BLaER1 treated with 17β-estradiol and CSF1 and Interleukin-3, amounts not matched to agents 10 nM and 100 nM (cell line): ENCODE measurements at regions not wholly inside any gene's neighbourhood (a gene's known extent, or its start where the extent isn't known, plus 50 kb on each side); places are given as distances from the start of the nearest gene placed in this dataset.
A peak's percentile ranks its signal among the peaks of the same experiment; 100 is the strongest.

Source experiments
- H3K27ac ChIP-seq, 11 experiments: shearing (Covaris generic); formaldehyde crosslinking; 2 replicates each; pipeline ENCODE4 v1.8.1; 2022
- H3K27me3 ChIP-seq, 11 experiments: shearing (Covaris generic); formaldehyde crosslinking; 2 replicates each; pipeline ENCODE4 v1.8.1; 2022
- H3K36me3 ChIP-seq, 11 experiments: shearing (Covaris generic); formaldehyde crosslinking; 2 replicates each; pipeline ENCODE4 v1.8.1; 2022
- H3K4me1 ChIP-seq, 10 experiments: shearing (Covaris generic); formaldehyde crosslinking; 2 replicates each; pipeline ENCODE4 v1.8.1; 2022
- H3K4me2 ChIP-seq, 11 experiments: shearing (Covaris generic); formaldehyde crosslinking; 2 replicates each; pipeline ENCODE4 v1.8.1; 2022
- H3K4me3 ChIP-seq, 10 experiments: shearing (Covaris generic); formaldehyde crosslinking; 2 replicates each; pipeline ENCODE4 v1.8.1; 2022
- H3K9ac ChIP-seq, 11 experiments: shearing (Covaris generic); formaldehyde crosslinking; 2 replicates each; pipeline ENCODE4 v1.8.1; 2022
- H3K9me3 ChIP-seq, 11 experiments: shearing (Covaris generic); formaldehyde crosslinking; replicated peaks in 1 of 11; 2 replicates each; pipeline ENCODE4 v1.8.1; 2022
- H4K20me1 ChIP-seq, 11 experiments: shearing (Covaris generic); formaldehyde crosslinking; 2 replicates each; pipeline ENCODE4 v1.8.1; 2022
- Cebpa-rat ChIP-seq, 11 experiments: shearing (Covaris generic); IDR thresholded peaks; 2 replicates each; pipeline ENCODE4 v1.8.1; 2022

- Histone ChIP-seq H3K27me3 (peaks cover 33 to 49% (median 42%) of the 10 kb centered on the region in 11 experiments), H3K4me2 (peak overlapping the region in 1 of 11 experiments; percentile 25; a peak in 2 of 22 replicates), H3K4me3 (no peak overlapping the region), H4K20me1 (peaks cover 0 to 12% (median 0%) of the 10 kb centered on the region in 11 experiments; a peak in 4 of 22 replicates), H3K9me3 (no peaks in the 10 kb centered on the region), H3K36me3 (no peaks in the 10 kb centered on the region), H3K4me1 (peaks cover 0 to 12% (median 8%) of the 10 kb centered on the region in 10 experiments; a peak in 14 of 20 replicates), H3K27ac (no peak overlapping the region), H3K9ac (no peak overlapping the region)
- TF ChIP-seq Cebpa-rat (IDR thresholded peaks at IDR 0.05), result no peak
Measured at GRCh38 chr10:50992972-50993766, 81.1 kb upstream of the PRKG1 start.

- Histone ChIP-seq H3K4me1 (peaks cover 0 to 12% (median 8%) of the 10 kb centered on the region in 10 experiments; a peak in 14 of 20 replicates), H3K4me2 (peak overlapping the region in 1 of 11 experiments; percentile 25; a peak in 1 of 22 replicates), H3K9ac (no peak overlapping the region), H3K27me3 (peaks cover 33 to 49% (median 42%) of the 10 kb centered on the region in 11 experiments), H3K27ac (no peak overlapping the region), H4K20me1 (peaks cover 0 to 12% (median 0%) of the 10 kb centered on the region in 11 experiments; a peak in 4 of 22 replicates), H3K9me3 (no peaks in the 10 kb centered on the region), H3K4me3 (no peak overlapping the region), H3K36me3 (no peaks in the 10 kb centered on the region)
- TF ChIP-seq Cebpa-rat (IDR thresholded peaks at IDR 0.05), result no peak
Measured at GRCh38 chr10:50993771-50994251, 80.5 kb upstream of the PRKG1 start.

GRCh38 chr10:50997461-50997860 is 76.8 kb upstream of the PRKG1 start:
- Histone ChIP-seq H3K4me3 (no peak overlapping the region), H4K20me1 (peaks cover 0 to 8% (median 0%) of the 10 kb centered on the region in 11 experiments; a peak in 4 of 22 replicates), H3K4me2 (no peak overlapping the region), H3K4me1 (peaks cover 8 to 20% (median 14%) of the 10 kb centered on the region in 10 experiments; a peak in 19 of 20 replicates), H3K27ac (no peak overlapping the region), H3K36me3 (no peaks in the 10 kb centered on the region), H3K9me3 (no peaks in the 10 kb centered on the region), H3K27me3 (peaks cover 15 to 24% (median 16%) of the 10 kb centered on the region in 11 experiments), H3K9ac (no peak overlapping the region)
- TF ChIP-seq Cebpa-rat (IDR thresholded peaks at IDR 0.05), result no peak

- Histone ChIP-seq H3K9me3 (no peaks in the 10 kb centered on the region), H3K27me3 (peaks cover 0 to 7% (median 0%) of the 10 kb centered on the region in 11 experiments; a peak in 5 of 22 replicates), H3K4me1 (peaks cover 8 to 18% (median 13%) of the 10 kb centered on the region in 10 experiments; a peak in 19 of 20 replicates), H4K20me1 (no peaks in the 10 kb centered on the region), H3K9ac (no peak overlapping the region), H3K4me3 (no peak overlapping the region), H3K27ac (no peak overlapping the region), H3K4me2 (no peak overlapping the region), H3K36me3 (no peaks in the 10 kb centered on the region)
- no peak for TF ChIP-seq Cebpa-rat (IDR thresholded peaks at IDR 0.05)
Measured at GRCh38 chr10:50999163-50999562, 75.1 kb upstream of the PRKG1 start.

- Histone ChIP-seq H3K4me3 (no peak overlapping the region), H3K9me3 (no peaks in the 10 kb centered on the region), H3K27ac (peak overlapping the region in 2 of 11 experiments; percentile 25 to 28; a peak in 2 of 22 replicates), H3K4me2 (peak overlapping the region in 6 of 11 experiments; percentile 20 to 81 (median 64); a peak in 11 of 22 replicates), H3K27me3 (no peaks in the 10 kb centered on the region), H4K20me1 (no peaks in the 10 kb centered on the region), H3K9ac (no peak overlapping the region), H3K36me3 (no peaks in the 10 kb centered on the region), H3K4me1 (peaks cover 8 to 18% (median 13%) of the 10 kb centered on the region in 10 experiments; a peak in 19 of 20 replicates)
- TF ChIP-seq Cebpa-rat (IDR thresholded peaks at IDR 0.05), result no peak
Measured at GRCh38 chr10:51000164-51000563, 74.1 kb upstream of the PRKG1 start.

- Histone ChIP-seq H3K36me3 (no peaks in the 10 kb centered on the region), H3K27me3 (no peaks in the 10 kb centered on the region), H4K20me1 (no peaks in the 10 kb centered on the region), H3K4me2 (peak overlapping the region; percentile 45 to 89 (median 72); a peak in 21 of 22 replicates), H3K9me3 (no peaks in the 10 kb centered on the region), H3K4me3 (no peak overlapping the region), H3K9ac (peak overlapping the region in 3 of 11 experiments; percentile 24 to 41 (median 29); a peak in 3 of 22 replicates), H3K4me1 (peaks cover 8 to 18% (median 13%) of the 10 kb centered on the region in 10 experiments; a peak in 19 of 20 replicates), H3K27ac (peak overlapping the region in 2 of 11 experiments; percentile 25 to 28; a peak in 3 of 22 replicates)
- no peak for TF ChIP-seq Cebpa-rat (IDR thresholded peaks at IDR 0.05)
Measured at GRCh38 chr10:51000976-51001375, 73.3 kb upstream of the PRKG1 start.

GRCh38 chr10:51001587-51001986 is 72.7 kb upstream of the PRKG1 start:
- Histone ChIP-seq H3K9ac (no peak overlapping the region), H3K36me3 (no peaks in the 10 kb centered on the region), H4K20me1 (no peaks in the 10 kb centered on the region), H3K9me3 (no peaks in the 10 kb centered on the region), H3K27ac (peak overlapping the region in 1 of 11 experiments; percentile 28; a peak in 1 of 22 replicates), H3K4me3 (no peak overlapping the region), H3K4me1 (peaks cover 8 to 21% (median 16%) of the 10 kb centered on the region in 10 experiments; a peak in 19 of 20 replicates), H3K27me3 (no peaks in the 10 kb centered on the region), H3K4me2 (peak overlapping the region in 10 of 11 experiments; percentile 22 to 89 (median 71); a peak in 16 of 22 replicates)
- no peak for TF ChIP-seq Cebpa-rat (IDR thresholded peaks at IDR 0.05)

- H3K4me1 ChIP-seq, result peaks cover 8 to 23% (median 16%) of the 10 kb centered on the region in 10 experiments; a peak in 19 of 20 replicates
- no peak overlapping the region for H3K4me2 ChIP-seq
- no peak overlapping the region for H3K4me3 ChIP-seq
- H3K9me3 ChIP-seq, result no peaks in the 10 kb centered on the region
- H4K20me1 ChIP-seq, result no peaks in the 10 kb centered on the region
- no peaks in the 10 kb centered on the region for H3K36me3 ChIP-seq
- no peak overlapping the region for H3K9ac ChIP-seq
- TF ChIP-seq Cebpa-rat (IDR thresholded peaks at IDR 0.05), result no peak
- no peak overlapping the region for H3K27ac ChIP-seq
- H3K27me3 ChIP-seq, result no peaks in the 10 kb centered on the region
Measured at GRCh38 chr10:51002469-51002868, 71.8 kb upstream of the PRKG1 start.

- no peak for TF ChIP-seq Cebpa-rat (IDR thresholded peaks at IDR 0.05)
Measured at GRCh38 chr10:51004776-51005175, 69.5 kb upstream of the PRKG1 start.

More at GRCh38 chr10:51004776-51005175, 69.5 kb upstream of the PRKG1 start:
- H3K27me3 ChIP-seq, result no peaks in the 10 kb centered on the region
- H3K27ac ChIP-seq, result no peak overlapping the region
- H3K9ac ChIP-seq, result no peak overlapping the region
- peaks cover 8 to 23% (median 16%) of the 10 kb centered on the region in 10 experiments; a peak in 19 of 20 replicates for H3K4me1 ChIP-seq
- H4K20me1 ChIP-seq, result no peaks in the 10 kb centered on the region
- no peak overlapping the region for H3K4me3 ChIP-seq
- H3K9me3 ChIP-seq, result no peaks in the 10 kb centered on the region
- no peaks in the 10 kb centered on the region for H3K36me3 ChIP-seq
- H3K4me2 ChIP-seq, result no peak overlapping the region
